PC-9 (cell line): ENCODE measurements at regions not wholly inside any gene's neighbourhood (a gene's known extent, or its start where the extent isn't known, plus 50 kb on each side); places are given as distances from the start of the nearest gene placed in this dataset.

Experiments used
- BruUV-seq: library from RNA; stranded (reverse); fragments of 400-500 nt; replicated peaks from 2 replicates; lab custom pipeline; 2021; lab: Mats Ljungman, UMichigan
- CTCF ChIA-PET: fragments of 300-600 bp; sonication (Branson Sonifier 250); formaldehyde crosslinking; loops from one replicate; lab custom pipeline; 2022; ENCODE audit warnings: antibody characterized with exemption; lab: Charles Lee
- POLR2A ChIA-PET: fragments of 300-600 bp; sonication (Branson Sonifier 250); formaldehyde crosslinking; loops from one replicate; lab custom pipeline; 2022; ENCODE audit warnings: antibody characterized with exemption; ENCODE audit not compliant: unreplicated experiment; lab: Charles Lee
- DNase-seq, 2 experiments: peaks; one replicate each; pipeline versions ENCODE4 v3.0.0 to v3.0.0-alpha.2; 2015 to 2022; ENCODE audit warnings: mixed read lengths in 1 of 2
- H2AFZ ChIP-seq: fragments of 200-600 bp; sonication (generic); 2 replicates; pipeline ENCODE4 v1.8.1; 2017; ENCODE audit warnings: antibody characterized with exemption
- H3F3A ChIP-seq: fragments of 200-600 bp; sonication (generic); 2 replicates; pipeline ENCODE4 v1.8.1; 2017; ENCODE audit warnings: antibody characterized with exemption, mild to moderate bottlenecking, low read depth; ENCODE audit not compliant: insufficient read depth
- H3K27ac ChIP-seq: fragments of 200-600 bp; sonication (generic); 2 replicates; pipeline ENCODE4 v1.6.1; 2016; ENCODE audit warnings: mixed run types
- H3K27me3 ChIP-seq: fragments of 200-600 bp; sonication (generic); 2 replicates; pipeline ENCODE4 v1.6.1; 2016; ENCODE audit warnings: low read depth, mixed run types; ENCODE audit not compliant: insufficient read depth
- H3K36me3 ChIP-seq: fragments of 200-600 bp; sonication (generic); 2 replicates; pipeline ENCODE4 v1.6.1; 2016; ENCODE audit warnings: low read depth, mixed run types
- H3K4me1 ChIP-seq: fragments of 200-600 bp; sonication (generic); replicated peaks from 2 replicates; pipeline ENCODE4 v1.6.1; 2016; ENCODE audit warnings: mixed run types; ENCODE audit not compliant: insufficient read depth
- H3K4me2 ChIP-seq: fragments of 200-600 bp; sonication (generic); 2 replicates; pipeline ENCODE4 v1.6.1; 2017; ENCODE audit warnings: mixed run types
- H3K4me3 ChIP-seq: fragments of 200-600 bp; sonication (generic); 2 replicates; pipeline ENCODE4 v1.6.1; 2016; ENCODE audit warnings: mixed run types
- H3K79me2 ChIP-seq: fragments of 200-600 bp; sonication (generic); 2 replicates; pipeline ENCODE4 v1.6.1; 2017; ENCODE audit warnings: low read depth, mixed run types
- H3K9me2 ChIP-seq: fragments of 200-600 bp; sonication (generic); 2 replicates; pipeline ENCODE4 v1.8.1; 2017; ENCODE audit warnings: mild to moderate bottlenecking; ENCODE audit not compliant: insufficient read depth
- H3K9me3 ChIP-seq: fragments of 200-600 bp; sonication (generic); 2 replicates; pipeline ENCODE4 v1.8.1; 2016; ENCODE audit warnings: low read depth; ENCODE audit not compliant: insufficient read depth
- H4K20me1 ChIP-seq: fragments of 200-600 bp; sonication (generic); 2 replicates; pipeline ENCODE4 v1.8.1; 2017; ENCODE audit not compliant: insufficient read depth
- EZH2 ChIP-seq: fragments of 200-600 bp; sonication (generic); IDR thresholded peaks from 2 replicates; pipeline ENCODE4 v1.8.0; 2017; ENCODE audit warnings: antibody characterized with exemption, low read depth
- intact Hi-C: fragments of 100-400 bp; cut with micrococcal nuclease; formaldehyde crosslinking; loops from one replicate; pipeline ENCODE4 v1.10.0; 2022; ENCODE audit not compliant: unreplicated experiment
- TF ChIP-seq, protein P1 (sequence below): fragments of 200-600 bp; sonication (generic); conservative IDR thresholded peaks from 2 replicates; pipeline ENCODE4 v1.6.1; 2017; ENCODE audit warnings: mixed run types, antibody characterized with exemption, mild to moderate bottlenecking, moderate library complexity

DNA sequence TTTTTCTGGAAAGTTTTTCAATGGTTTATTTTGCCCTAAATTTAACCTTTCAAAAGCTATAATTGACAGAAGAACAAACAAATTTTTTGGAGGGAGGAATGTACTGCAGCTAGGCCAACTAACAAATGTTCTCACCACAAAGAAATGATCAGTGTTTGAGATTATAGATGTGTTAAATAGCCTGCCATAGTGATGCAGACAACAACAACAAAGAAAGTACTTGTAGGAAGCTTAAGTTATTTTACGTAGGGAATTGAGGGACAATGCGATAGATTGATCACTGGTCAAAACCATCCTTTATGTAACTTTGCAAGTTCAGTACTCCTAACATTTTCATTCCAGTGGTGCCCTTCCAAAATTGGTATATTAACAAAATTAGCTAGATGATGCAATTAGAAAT is 340.4 kb downstream of the SH3BGRL start:
- Histone ChIP-seq H3F3A (no peaks in the 10 kb centered on the region), H2AFZ (no peak overlapping the region), H3K79me2 (no peaks in the 10 kb centered on the region), H4K20me1 (no peaks in the 10 kb centered on the region), H3K9me2 (no peaks in the 10 kb centered on the region), H3K27ac (no peak overlapping the region), H3K4me1 (no peaks in the 10 kb centered on the region), H3K27me3 (no peaks in the 10 kb centered on the region), H3K4me3 (no peak overlapping the region), H3K36me3 (no peaks in the 10 kb centered on the region), H3K9me3 (no peaks in the 10 kb centered on the region), H3K4me2 (no peak overlapping the region)
- POLR2A ChIA-PET, result no interaction called here
- no TSS peak for BruUV-seq
- TF ChIP-seq EZH2, result no peak
- TF ChIP-seq, protein P1, sequence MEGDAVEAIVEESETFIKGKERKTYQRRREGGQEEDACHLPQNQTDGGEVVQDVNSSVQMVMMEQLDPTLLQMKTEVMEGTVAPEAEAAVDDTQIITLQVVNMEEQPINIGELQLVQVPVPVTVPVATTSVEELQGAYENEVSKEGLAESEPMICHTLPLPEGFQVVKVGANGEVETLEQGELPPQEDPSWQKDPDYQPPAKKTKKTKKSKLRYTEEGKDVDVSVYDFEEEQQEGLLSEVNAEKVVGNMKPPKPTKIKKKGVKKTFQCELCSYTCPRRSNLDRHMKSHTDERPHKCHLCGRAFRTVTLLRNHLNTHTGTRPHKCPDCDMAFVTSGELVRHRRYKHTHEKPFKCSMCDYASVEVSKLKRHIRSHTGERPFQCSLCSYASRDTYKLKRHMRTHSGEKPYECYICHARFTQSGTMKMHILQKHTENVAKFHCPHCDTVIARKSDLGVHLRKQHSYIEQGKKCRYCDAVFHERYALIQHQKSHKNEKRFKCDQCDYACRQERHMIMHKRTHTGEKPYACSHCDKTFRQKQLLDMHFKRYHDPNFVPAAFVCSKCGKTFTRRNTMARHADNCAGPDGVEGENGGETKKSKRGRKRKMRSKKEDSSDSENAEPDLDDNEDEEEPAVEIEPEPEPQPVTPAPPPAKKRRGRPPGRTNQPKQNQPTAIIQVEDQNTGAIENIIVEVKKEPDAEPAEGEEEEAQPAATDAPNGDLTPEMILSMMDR, result no peak
- no peak for DNase-seq
- CTCF ChIA-PET, result no interaction called here
- intact Hi-C loops, result no loop called here

DNA sequence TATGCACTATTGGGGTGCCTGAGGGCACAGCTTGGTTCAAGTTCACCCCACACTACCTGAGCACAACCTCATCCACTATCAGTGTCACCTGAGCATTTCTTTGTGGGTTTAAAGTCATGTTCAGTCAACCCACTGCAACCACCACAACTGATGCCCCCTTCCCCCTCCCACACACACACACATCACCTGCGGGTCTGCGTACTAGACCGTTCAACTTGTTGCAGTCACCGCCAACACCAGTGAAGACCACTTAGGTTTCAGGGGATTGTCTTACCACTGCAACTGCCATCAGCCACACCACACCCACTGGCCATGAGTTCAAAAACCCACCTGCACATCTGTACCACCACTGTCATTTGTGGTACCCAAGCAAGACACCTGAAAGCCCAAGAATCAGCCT is 355.0 kb downstream of the SH3BGRL start:
- ChIA-PET POLR2A (no interaction called here), CTCF (no interaction called here)
- H2AFZ ChIP-seq, result no peak overlapping the region
- H3K9me2 ChIP-seq, result no peaks in the 10 kb centered on the region
- H3K79me2 ChIP-seq, result no peaks in the 10 kb centered on the region
- no peaks in the 10 kb centered on the region for H3K27me3 ChIP-seq
- H3K4me1 ChIP-seq, result no peaks in the 10 kb centered on the region
- no TSS peak for BruUV-seq
- no peak for DNase-seq
- intact Hi-C loops, result no loop called here
- no peaks in the 10 kb centered on the region for H3K36me3 ChIP-seq
- no peak overlapping the region for H3K27ac ChIP-seq
- H3F3A ChIP-seq, result no peaks in the 10 kb centered on the region
- TF ChIP-seq, protein P1, result no peak
- TF ChIP-seq EZH2, result no peak
- no peak overlapping the region for H3K4me2 ChIP-seq
- no peak overlapping the region for H3K4me3 ChIP-seq
- no peaks in the 10 kb centered on the region for H3K9me3 ChIP-seq
- H4K20me1 ChIP-seq, result no peaks in the 10 kb centered on the region

- CTCF ChIA-PET, result no interaction called here
- BruUV-seq, result no TSS peak
- no peak for DNase-seq
Observed at GRCh38 chrX:81564851-81565250, 362.9 kb downstream of the SH3BGRL start.

More at GRCh38 chrX:81564851-81565250, 362.9 kb downstream of the SH3BGRL start:
- Histone ChIP-seq H3K9me3 (no peaks in the 10 kb centered on the region), H3K4me1 (no peaks in the 10 kb centered on the region), H3K9me2 (no peaks in the 10 kb centered on the region), H4K20me1 (no peaks in the 10 kb centered on the region), H3K27ac (no peak overlapping the region), H3K4me3 (no peak overlapping the region), H2AFZ (no peak overlapping the region), H3K79me2 (no peaks in the 10 kb centered on the region), H3K4me2 (no peak overlapping the region), H3F3A (no peaks in the 10 kb centered on the region), H3K27me3 (no peaks in the 10 kb centered on the region), H3K36me3 (no peaks in the 10 kb centered on the region)
- intact Hi-C loops, result no loop called here
- TF ChIP-seq EZH2, result no peak
- TF ChIP-seq, protein P1, result no peak
- POLR2A ChIA-PET, result no interaction called here
